ENCODE measurements at regions not wholly inside any gene's neighbourhood (a gene's known extent, or its start where the extent isn't known, plus 50 kb on each side); places are given as distances from the start of the nearest gene placed in this dataset.
"Not testable (repeated sequence)": the region's sequence is repeated elsewhere in the genome, so short reads cannot be mapped to it uniquely, and the experiment has no call there.

DNA sequence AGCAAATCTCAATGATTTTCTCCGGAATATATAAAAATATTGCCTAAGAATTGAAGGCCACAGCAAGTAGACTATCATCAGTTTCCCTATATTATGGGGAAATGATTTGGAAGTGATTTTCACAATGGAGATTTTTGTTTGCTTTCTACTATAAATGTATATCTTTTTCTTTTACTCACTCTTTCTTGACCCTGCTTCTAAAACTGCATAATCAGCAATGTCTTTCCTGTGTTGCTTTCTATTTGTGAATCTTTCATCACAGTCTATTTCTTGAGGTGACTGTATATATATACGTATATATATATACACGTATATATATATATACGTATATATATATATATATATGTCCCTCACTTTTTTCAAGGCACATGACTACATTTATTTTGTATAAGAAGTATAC lies 622.6 kb downstream of the DTWD2 start:
- no peak for DNase-seq

GRCh38 chr5:118354797-118355196 lies 633.5 kb downstream of the DTWD2 start:
- DNase-seq: no peak

DNA sequence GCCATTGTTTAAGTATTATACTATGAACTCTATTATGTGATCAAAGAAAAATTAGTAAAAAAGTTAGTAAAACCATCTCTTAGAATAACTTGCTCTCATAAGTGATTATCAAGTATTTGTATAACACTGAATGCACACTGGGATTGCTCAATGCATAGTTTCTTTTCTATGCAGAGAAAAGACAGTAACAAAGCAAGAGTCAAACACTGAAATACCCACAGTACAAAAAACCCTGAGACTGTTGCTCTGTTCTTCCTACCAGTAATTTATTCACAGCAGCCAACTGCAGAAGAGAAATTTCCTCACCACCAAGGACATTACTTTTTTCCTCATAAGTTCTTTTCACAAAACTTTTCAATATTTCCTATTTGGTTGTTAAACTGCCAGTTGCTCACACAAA lies 634.4 kb downstream of the DTWD2 start:
- no peak for DNase-seq

DNA sequence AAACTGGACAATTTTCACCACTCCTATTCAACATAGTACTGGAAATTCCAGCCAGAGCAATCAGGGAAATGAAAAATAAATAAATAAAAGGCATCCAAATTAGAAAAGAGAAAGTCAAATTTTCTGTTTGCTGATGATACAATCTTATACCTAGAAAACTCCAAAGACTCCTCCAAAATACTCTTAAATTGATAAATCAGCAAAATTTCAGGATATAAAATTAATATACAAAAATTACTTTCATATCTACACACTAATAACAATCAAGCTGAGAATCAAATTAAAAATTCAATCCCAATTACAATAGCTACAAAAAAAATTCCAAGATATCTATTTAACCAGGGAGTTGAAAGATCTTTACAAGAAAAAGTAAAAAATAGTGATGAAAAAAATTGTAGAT lies 651.9 kb downstream of the DTWD2 start:
- DNase-seq: no peak

- no peak for DNase-seq
These were observed 661.0 kb downstream of the DTWD2 start for GRCh38 chr5:118327389-118327788.

DNA sequence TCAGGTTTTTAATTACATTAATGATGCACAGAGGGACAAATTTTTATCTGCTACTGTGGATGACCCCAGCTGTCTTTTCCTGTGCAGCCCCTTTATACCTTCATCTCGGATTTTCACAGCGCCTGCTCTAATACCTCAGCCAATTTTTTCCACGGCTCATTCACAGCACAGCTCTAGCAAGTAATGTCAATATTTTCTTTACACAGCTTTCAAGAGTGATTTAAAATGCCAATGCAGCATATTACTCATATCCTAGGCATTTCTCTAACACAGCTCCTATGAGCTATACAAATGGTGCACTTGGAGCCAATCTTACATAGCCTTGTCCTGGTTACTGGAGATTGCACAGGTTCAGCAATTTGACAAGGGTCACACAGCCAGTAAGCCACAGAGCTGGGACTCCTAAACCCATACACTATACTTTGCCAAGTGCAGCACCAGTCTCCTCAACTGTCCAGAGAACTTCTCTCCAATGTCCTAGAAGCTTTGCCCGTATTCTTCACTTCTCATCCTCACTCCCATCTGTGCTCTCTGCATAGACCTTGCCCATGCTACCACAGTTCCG lies 661.8 kb downstream of the DTWD2 start:
- DNase-seq: no peak

DNA sequence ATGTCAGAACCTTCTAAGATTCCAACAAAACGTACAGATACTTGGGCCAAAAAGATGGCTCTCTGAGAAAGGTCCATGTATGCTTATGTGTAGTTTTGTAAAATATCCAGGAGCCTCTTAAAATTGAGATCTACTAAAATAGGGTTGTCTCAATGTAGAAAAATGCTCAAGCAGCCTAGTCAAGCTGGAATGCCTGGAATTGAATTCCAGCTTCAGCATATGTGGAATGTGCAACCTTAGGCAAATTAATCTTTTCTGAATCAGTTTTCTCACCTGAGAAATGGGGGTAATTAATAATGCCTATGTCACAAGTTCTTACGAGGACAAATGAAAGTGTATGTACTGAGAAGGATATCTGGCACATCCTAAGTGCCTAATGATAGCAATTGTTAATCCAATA lies 662.4 kb downstream of the DTWD2 start:
- no peak for DNase-seq

DNA sequence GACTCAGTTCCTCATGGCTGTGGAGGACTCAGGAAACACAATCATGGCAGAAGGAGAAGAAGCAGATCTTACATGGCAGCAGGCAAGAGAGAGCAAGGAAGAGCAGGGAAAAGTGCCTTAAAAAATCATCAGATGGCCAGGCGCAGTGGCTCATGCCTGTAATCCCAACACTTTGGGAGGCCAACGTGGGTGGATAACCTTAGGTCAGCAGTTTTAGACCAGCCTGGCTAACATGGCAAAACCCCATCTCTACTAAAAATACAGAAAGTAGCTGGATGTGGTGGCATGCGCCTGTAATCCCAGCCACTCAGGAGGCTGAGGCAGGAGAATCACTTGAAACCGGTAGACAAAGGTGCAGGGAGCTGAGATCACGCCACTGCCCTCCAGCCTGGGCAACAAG lies 664.6 kb downstream of the DTWD2 start:
- DNase-seq: not testable (repeated sequence)

- DNase-seq: no peak
These were observed 667.3 kb downstream of the DTWD2 start for GRCh38 chr5:118321081-118321480.

DNA sequence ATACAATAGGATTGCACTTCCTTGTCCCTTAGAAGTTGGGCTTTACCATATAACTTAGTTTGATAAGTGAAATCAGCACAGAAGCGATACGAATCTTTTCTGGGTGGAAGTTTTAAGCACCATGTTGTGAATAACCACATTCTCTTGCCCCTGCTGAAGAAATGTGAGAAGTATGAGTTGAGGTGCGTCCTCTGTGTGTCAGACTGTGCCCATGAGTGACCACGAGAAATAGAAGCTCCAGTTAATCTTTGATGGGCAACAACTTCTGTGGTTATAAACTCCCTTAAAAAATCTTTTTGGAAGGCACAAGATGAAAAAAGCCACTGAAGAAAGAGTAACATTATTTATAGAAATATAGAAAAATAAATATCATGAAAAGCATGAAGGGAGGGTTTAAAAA lies 668.2 kb downstream of the DTWD2 start:
- DNase-seq: no peak

- no peak for DNase-seq
These were observed 673.4 kb downstream of the DTWD2 start for GRCh38 chr5:118314931-118315330.

DNA sequence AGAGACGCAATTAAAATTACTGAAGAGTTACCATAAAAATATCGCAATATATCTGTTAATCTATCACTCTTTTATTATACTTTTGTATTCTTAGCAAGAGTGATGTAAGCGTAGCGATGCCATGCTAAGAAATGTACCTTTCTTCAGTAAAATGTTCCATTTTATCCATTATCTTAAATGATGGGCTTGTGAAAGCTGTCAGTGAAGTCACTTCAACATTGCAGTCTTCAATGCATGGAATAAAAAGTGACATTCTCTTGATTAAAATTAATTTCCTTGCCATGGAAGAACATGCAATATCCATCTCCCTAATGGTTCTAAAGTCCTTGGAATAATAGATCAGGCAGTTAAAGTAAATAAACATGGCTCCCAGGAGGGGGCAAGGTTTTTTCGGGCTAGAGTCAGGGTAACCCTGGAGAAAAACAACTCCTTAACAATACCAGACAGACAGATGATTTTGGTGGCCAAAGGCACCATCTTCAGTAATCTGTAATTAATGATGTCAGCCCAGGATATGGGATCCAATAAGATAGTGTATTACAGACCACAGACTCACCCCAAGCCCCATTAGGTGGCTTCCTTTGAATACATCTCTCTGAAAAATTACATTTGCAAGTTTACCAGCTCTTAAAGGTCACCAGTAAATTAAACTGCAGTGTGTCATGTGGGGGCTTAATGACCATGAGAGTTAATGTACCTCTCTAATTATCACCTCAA lies 677.1 kb downstream of the DTWD2 start:
- no peak for DNase-seq

- no peak for DNase-seq
These were observed 677.9 kb downstream of the DTWD2 start for GRCh38 chr5:118310401-118310800.

- DNase-seq: no peak
These were observed 685.1 kb downstream of the DTWD2 start for GRCh38 chr5:118303296-118303695.

DNA sequence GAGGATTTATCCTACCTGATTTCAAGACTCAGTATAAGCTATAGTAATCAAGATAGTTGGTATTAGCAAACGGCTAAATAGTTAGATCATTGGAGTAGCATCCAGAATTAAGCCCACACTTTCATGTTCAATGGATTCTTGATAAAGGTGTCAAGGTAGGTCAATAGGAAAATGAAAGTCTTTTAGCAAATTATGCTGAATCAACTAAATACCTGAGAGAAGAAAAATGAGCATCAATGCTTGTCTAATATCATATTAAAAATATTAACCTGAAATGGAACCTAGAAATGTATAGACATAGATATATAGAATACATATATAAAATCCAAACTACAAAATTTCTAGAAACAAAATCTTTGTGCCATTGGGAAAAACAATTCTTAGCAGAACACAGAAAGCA lies 685.6 kb downstream of the DTWD2 start:
- no peak for DNase-seq

GRCh38 chr5:118301696-118302095 lies 686.7 kb downstream of the DTWD2 start:
- no peak for DNase-seq

DNA sequence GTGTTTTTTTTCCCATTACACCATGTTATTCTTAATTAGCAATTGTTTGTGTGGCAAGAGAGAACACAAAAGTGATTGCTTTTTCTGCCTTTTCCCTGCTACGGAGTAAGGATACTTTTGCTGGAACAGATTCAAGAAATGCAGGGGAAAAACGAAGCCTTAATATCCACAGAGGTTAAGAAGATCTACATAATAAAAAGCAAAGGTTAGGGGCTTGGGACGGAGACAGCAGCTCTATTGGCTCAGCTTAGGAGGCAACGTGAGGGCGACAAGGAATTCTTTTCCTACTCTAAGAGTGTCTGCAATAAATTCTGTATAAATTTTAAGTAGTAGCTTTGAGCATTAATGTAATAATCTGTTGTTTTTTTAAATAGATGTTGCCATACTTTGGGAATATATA lies 693.3 kb downstream of the DTWD2 start:
- DNase-seq: no peak

GRCh38 chr5:118293378-118293777 lies 695.0 kb downstream of the DTWD2 start:
- no peak for DNase-seq

DNA sequence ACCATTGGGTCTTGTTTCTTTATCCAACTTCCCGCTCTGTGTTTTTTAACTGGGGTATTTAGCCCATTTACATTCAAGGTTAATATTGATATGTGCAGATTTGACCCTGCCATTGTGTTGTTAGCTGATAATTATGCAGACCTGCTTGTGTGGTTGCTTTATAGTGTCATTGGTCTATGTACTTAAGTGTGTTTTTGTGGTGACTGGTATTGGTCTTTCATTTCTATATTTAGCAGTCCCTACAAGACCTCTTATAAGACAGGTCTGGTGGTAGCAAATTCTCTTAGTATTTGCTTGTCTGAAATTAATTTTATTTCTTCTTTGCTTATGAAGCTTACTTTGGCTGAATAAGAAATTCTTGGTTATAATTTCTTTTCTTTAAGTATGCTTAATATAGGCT lies 698.1 kb downstream of the DTWD2 start:
- no peak for DNase-seq

- not testable (repeated sequence) for DNase-seq
These were observed 704.1 kb downstream of the DTWD2 start for GRCh38 chr5:118284230-118284629.

GRCh38 chr5:118282480-118283038 lies 705.8 kb downstream of the DTWD2 start:
- DNase-seq: not testable (repeated sequence)

GRCh38 chr5:118279540-118280294 lies 708.6 kb downstream of the DTWD2 start:
- no peak for DNase-seq

- DNase-seq: no peak
These were observed 717.8 kb downstream of the DTWD2 start for GRCh38 chr5:118270526-118270925.

DNA sequence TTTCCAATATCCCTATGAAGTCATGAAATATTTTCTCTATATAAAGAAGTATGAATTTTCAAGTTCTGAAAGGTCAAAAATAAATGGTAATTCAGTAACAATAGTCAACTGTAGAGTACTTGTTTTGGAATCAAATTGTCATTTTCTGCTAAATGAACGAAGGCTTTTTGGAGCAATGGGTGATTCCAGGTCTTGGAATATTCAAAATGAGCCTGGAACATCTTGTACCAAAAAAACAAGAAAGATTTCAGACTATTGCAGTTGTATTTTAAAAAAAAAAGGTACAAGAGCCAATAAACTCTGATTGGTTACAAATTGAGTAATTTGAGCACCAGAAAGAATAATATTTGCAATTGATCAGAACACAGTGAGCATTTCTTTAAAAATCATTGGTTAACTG lies 730.1 kb downstream of the DTWD2 start:
- DNase-seq: no peak
